GM12878 (cell line): ENCODE measurements at regions not wholly inside any gene's neighbourhood (a gene's known extent, or its start where the extent isn't known, plus 50 kb on each side); places are given as distances from the start of the nearest gene placed in this dataset.

ENCODE experiments used
- ATAC-seq: fragments of 200-7000 bp; cut with Tn5 transposase; 3 replicates; pipeline ENCODE4 v1.9.1; 2020; ENCODE audit warnings: mild to moderate bottlenecking, moderate library complexity
- BruUV-seq: library from RNA; stranded (reverse); fragments of 400-500 nt; replicated peaks from 2 replicates; lab custom pipeline; 2021; lab: Mats Ljungman, UMichigan
- CTCF ChIA-PET: fragments of 300-600 bp; sonication (Branson Sonifier 250); formaldehyde crosslinking; extraction: SDS; loops from one replicate; lab custom pipeline; 2021; ENCODE audit warnings: inconsistent platforms; lab: Yijun Ruan, JAX
- POLR2A ChIA-PET: fragments of 350-600 bp; formaldehyde crosslinking; extraction: SDS; loops from one replicate; lab custom pipeline; 2021; ENCODE audit warnings: inconsistent platforms; lab: Charles Lee
- RAD21 ChIA-PET: fragments of 300-600 bp; sonication (Branson Sonifier 250); formaldehyde crosslinking; loops from one replicate; lab custom pipeline; 2023; ENCODE audit warnings: antibody characterized with exemption; ENCODE audit not compliant: unreplicated experiment; lab: Charles Lee
- SMC1A ChIA-PET: fragments of 300-600 bp; sonication (Branson Sonifier 250); formaldehyde crosslinking; loops from one replicate; lab custom pipeline; 2023; ENCODE audit not compliant: unreplicated experiment, uncharacterized antibody; lab: Charles Lee
- DNase-seq: peaks from one replicate; pipeline ENCODE4 v3.0.0-alpha.2; 2011; ENCODE audit warnings: low read depth, low spot score
- FAIRE-seq: peaks from 3 replicates; lab custom pipeline; 2011; peaks lifted over from hg19 to GRCh38; lab: Jason Lieb, UNC
- H2AFZ ChIP-seq: 2 replicates; pipeline ENCODE4 v1.6.0; 2011; ENCODE audit warnings: low read depth, low read length, control low read depth; ENCODE audit not compliant: control insufficient read depth
- H3K27ac ChIP-seq: 2 replicates; pipeline ENCODE4 v1.5.1; 2011; ENCODE audit warnings: control low read depth; ENCODE audit not compliant: control insufficient read depth, insufficient read depth
- H3K27me3 ChIP-seq, 2 experiments: replicated peaks in 1 of 2; 2 replicates each; pipeline versions ENCODE4 v1.6.0 to v1.6.1; 2011; ENCODE audit warnings: low read length in 1 of 2; ENCODE audit not compliant: control insufficient read depth in 2 of 2, insufficient read depth in 2 of 2
- H3K36me3 ChIP-seq, 2 experiments: 2 replicates each; pipeline ENCODE4 v1.5.1; 2011; ENCODE audit warnings: low read length in 1 of 2; ENCODE audit not compliant: control insufficient read depth in 2 of 2, insufficient read depth in 2 of 2
- H3K4me1 ChIP-seq: 2 replicates; pipeline ENCODE4 v1.6.1; 2011; ENCODE audit warnings: mild to moderate bottlenecking, low read length, moderate library complexity, mixed read lengths; ENCODE audit not compliant: control insufficient read depth, insufficient read depth
- H3K4me2 ChIP-seq: 2 replicates; pipeline ENCODE4 v1.6.0; 2011; ENCODE audit warnings: control low read depth; ENCODE audit not compliant: control insufficient read depth, insufficient read depth
- H3K4me3 ChIP-seq: fragments of 200-600 bp; sonication (generic); 2 replicates; pipeline ENCODE4 v1.5.1; 2016
- H3K79me2 ChIP-seq: 2 replicates; pipeline ENCODE4 v1.6.0; 2011; ENCODE audit warnings: low read length; ENCODE audit not compliant: control insufficient read depth, insufficient read depth
- H3K9ac ChIP-seq: 2 replicates; pipeline ENCODE4 v1.8.0; 2011; ENCODE audit warnings: low read length, control low read depth, mixed read lengths; ENCODE audit not compliant: control insufficient read depth, insufficient read depth
- H3K9me3 ChIP-seq: replicated peaks from 3 replicates; pipeline ENCODE4 v1.5.1; 2011; ENCODE audit warnings: mild to moderate bottlenecking, low read length; ENCODE audit not compliant: control insufficient read depth, insufficient read depth
- H4K20me1 ChIP-seq: 2 replicates; pipeline ENCODE4 v1.6.0; 2011; ENCODE audit not compliant: control insufficient read depth, insufficient read depth
- HDGF ChIP-seq: fragments of 450-650 bp; IDR thresholded peaks from 2 replicates; pipeline ENCODE4 v1.6.1; 2016; ENCODE audit warnings: antibody characterized with exemption
- JUNB ChIP-seq: IDR thresholded peaks from 2 replicates; pipeline ENCODE4 v1.6.1; 2016; ENCODE audit warnings: antibody characterized with exemption, mild to moderate bottlenecking
- NBN ChIP-seq: fragments of 450-650 bp; IDR thresholded peaks from 2 replicates; pipeline ENCODE4 v1.6.1; 2016
- PAX5 ChIP-seq: IDR thresholded peaks from 2 replicates; pipeline ENCODE4 v1.6.1; 2011; ENCODE audit warnings: low read depth, low read length, borderline replicate concordance
- RAD21 ChIP-seq: IDR thresholded peaks from 2 replicates; pipeline ENCODE4 v1.6.1; 2011; ENCODE audit warnings: mild to moderate bottlenecking, low read depth, low read length, moderate library complexity; ENCODE audit not compliant: insufficient read depth
- RELA ChIP-seq: fragments of 450-650 bp; IDR thresholded peaks from 2 replicates; pipeline ENCODE4 v1.8.0; 2014; ENCODE audit warnings: borderline replicate concordance; ENCODE audit not compliant: partially characterized antibody
- SMAD5 ChIP-seq: IDR thresholded peaks from 2 replicates; pipeline ENCODE4 v1.6.1; 2016; ENCODE audit warnings: antibody characterized with exemption, low read depth
- SMC3 ChIP-seq: IDR thresholded peaks from 2 replicates; pipeline ENCODE4 v1.6.1; 2011; ENCODE audit warnings: low read length, improper control_type of control experiment, borderline replicate concordance
- SPI1 ChIP-seq: IDR thresholded peaks from 2 replicates; pipeline ENCODE4 v1.6.1; 2011; ENCODE audit warnings: low read depth, mild to moderate bottlenecking, low read length, moderate library complexity, borderline replicate concordance; ENCODE audit not compliant: insufficient read depth
- ZNF207 ChIP-seq: fragments of 450-650 bp; IDR thresholded peaks from 2 replicates; pipeline ENCODE4 v1.6.1; 2014; ENCODE audit warnings: antibody characterized with exemption, mild to moderate bottlenecking, borderline replicate concordance
- ZSCAN29 ChIP-seq: fragments of 450-650 bp; IDR thresholded peaks from 2 replicates; pipeline ENCODE4 v1.6.1; 2017; ENCODE audit warnings: mild to moderate bottlenecking, moderate library complexity
- WGBS: methylation state at CpG from one replicate; pipeline ENCODE4 v1.1.6; 2016; ENCODE audit warnings: low lambda C conversion rate; ENCODE audit not compliant: insufficient replicate concordance, insufficient coverage; ENCODE audit errors: missing lambda C conversion rate; 5-methylcytosine and 5-hydroxymethylcytosine counted together
- in situ Hi-C: fragments of 300-500 bp; cut with MboI; formaldehyde crosslinking; loops from 9 replicates; pipeline ENCODE4 v1.14.3; 2018; ENCODE audit warnings: mixed read lengths
- intact Hi-C: fragments of 100-400 bp; cut with micrococcal nuclease; formaldehyde crosslinking; loops from one replicate; pipeline ENCODE4 v1.14.2; 2022; ENCODE audit not compliant: unreplicated experiment
- TF ChIP-seq, protein P1 (sequence below): fragments of 450-650 bp; IDR thresholded peaks from 2 replicates; pipeline ENCODE4 v1.6.1; 2017; ENCODE audit warnings: borderline replicate concordance
- TF ChIP-seq, protein P2 (sequence below): IDR thresholded peaks from 2 replicates; pipeline ENCODE4 v1.6.1; 2011; ENCODE audit warnings: low read depth, mild to moderate bottlenecking, low read length, moderate library complexity, borderline replicate concordance; ENCODE audit errors: extremely low read depth

DNA sequence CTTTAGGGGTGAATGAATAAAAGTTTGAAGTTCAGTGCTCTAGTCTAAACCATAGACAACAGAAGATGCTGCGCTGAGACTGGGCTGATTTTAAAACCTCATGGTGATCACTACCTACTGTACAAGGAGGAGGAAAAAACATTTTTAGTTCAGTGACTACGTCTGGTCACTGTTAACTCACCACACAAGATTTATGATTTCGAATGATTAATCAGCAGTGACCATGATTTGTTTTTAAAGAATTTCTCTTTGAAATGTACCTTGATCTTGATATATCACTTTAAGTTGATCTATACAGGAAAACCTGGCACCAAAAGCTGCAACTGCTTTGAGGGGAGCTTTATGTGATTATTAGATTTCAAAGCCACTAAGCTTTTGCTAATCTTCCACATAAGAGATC lies 286.3 kb downstream of the PDGFC start (continued):
- TF ChIP-seq, protein P1, sequence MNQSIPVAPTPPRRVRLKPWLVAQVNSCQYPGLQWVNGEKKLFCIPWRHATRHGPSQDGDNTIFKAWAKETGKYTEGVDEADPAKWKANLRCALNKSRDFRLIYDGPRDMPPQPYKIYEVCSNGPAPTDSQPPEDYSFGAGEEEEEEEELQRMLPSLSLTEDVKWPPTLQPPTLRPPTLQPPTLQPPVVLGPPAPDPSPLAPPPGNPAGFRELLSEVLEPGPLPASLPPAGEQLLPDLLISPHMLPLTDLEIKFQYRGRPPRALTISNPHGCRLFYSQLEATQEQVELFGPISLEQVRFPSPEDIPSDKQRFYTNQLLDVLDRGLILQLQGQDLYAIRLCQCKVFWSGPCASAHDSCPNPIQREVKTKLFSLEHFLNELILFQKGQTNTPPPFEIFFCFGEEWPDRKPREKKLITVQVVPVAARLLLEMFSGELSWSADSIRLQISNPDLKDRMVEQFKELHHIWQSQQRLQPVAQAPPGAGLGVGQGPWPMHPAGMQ, result no peak
- no peak for TF ChIP-seq PAX5
- TF ChIP-seq SMC3, result no peak
- no peak for TF ChIP-seq JUNB
- TF ChIP-seq ZNF207, result no peak
- TF ChIP-seq RAD21, result no peak
- TF ChIP-seq SMAD5, result no peak
- TF ChIP-seq, protein P2, sequence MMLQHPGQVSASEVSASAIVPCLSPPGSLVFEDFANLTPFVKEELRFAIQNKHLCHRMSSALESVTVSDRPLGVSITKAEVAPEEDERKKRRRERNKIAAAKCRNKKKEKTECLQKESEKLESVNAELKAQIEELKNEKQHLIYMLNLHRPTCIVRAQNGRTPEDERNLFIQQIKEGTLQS, result no peak
- no peak for TF ChIP-seq SPI1

DNA sequence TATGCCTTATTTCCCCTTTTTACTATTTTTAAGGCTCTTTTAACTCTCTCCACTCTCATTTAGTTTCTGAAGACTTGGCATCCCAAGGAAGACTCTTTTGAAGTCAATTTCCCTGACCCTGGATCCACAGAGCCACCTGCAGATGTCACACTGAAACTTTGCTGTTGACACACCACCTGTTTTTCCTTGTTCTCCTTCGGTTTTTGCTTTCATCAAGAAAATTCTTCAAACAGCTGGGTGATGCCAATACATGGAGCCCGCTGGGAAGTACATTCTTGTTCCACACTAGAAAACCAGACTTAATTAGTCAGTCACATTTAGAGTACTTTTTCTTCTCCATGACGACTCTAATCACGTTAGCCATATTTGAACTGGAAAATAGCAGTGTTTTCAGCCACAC lies 293.9 kb downstream of the PDGFC start:
- H3K36me3 ChIP-seq, result no peaks in the 10 kb centered on the region
- H3K79me2 ChIP-seq, result no peaks in the 10 kb centered on the region
- no peak overlapping the region for H3K9ac ChIP-seq
- BruUV-seq, result no TSS peak
- DNase-seq (no peak), FAIRE-seq (no peak), ATAC-seq (no peak)
- ChIA-PET POLR2A (no interaction called here), CTCF (interaction anchor here (2.5 kb wide), 1 partner anchor 565 kb away, joined by 8 read pairs; no protein-coding TSS in a partner anchor)
- H3K9me3 ChIP-seq, result no peaks in the 10 kb centered on the region
- H3K4me3 ChIP-seq, result no peak overlapping the region
- no peak overlapping the region for H3K27ac ChIP-seq
- H2AFZ ChIP-seq, result no peak overlapping the region
- no peaks in the 10 kb centered on the region for H3K4me1 ChIP-seq
- no peaks in the 10 kb centered on the region for H3K27me3 ChIP-seq
- in situ Hi-C loops, result loop anchor here (10.0 kb wide), 1 partner anchor 513 kb away; no protein-coding TSS in a partner anchor
- TF ChIP-seq RELA, result no peak
- no peak for TF ChIP-seq ZSCAN29
- no peak for TF ChIP-seq HDGF
- no peak for TF ChIP-seq ZNF207
- no peak for TF ChIP-seq NBN
- TF ChIP-seq, all 136 proteins: peak for 0
- ChIA-PET RAD21 (interaction anchor here (0.9 kb wide), 1 partner anchor 502 kb away, joined by 3 read pairs; no protein-coding TSS in a partner anchor), SMC1A (interaction anchor here (0.6 to 4.5 kb wide), 4 partner anchors 15 to 767 kb away, joined by 3 to 24 read pairs (median 6); no protein-coding TSS in a partner anchor)
- intact Hi-C loops, result loop anchor here (1.0 to 5.0 kb wide), 4 partner anchors 202 to 715 kb away; no protein-coding TSS in a partner anchor
- no peak overlapping the region for H3K4me2 ChIP-seq
- no peaks in the 10 kb centered on the region for H4K20me1 ChIP-seq
- WGBS, result 18% methylated on average over 4 of the region's 4 CpGs
